Chondrocyte (in vitro differentiated cells): ENCODE measurements at regions not wholly inside any gene's neighbourhood (a gene's known extent, or its start where the extent isn't known, plus 50 kb on each side); places are given as distances from the start of the nearest gene placed in this dataset.

ENCODE experiments used
- DNase-seq: peaks from one replicate; pipeline ENCODE4 v3.0.0; 2021; ENCODE audit warnings: mixed read lengths, low spot score
- H3K27ac Mint-ChIP-seq: one replicate; pipeline ENCODE4 v1.8.0; 2021; ENCODE audit warnings: mild to moderate bottlenecking, moderate library complexity, mixed read lengths; ENCODE audit not compliant: unreplicated experiment
- H3K27me3 Mint-ChIP-seq: 2 replicates; pipeline ENCODE4 v1.8.0; 2021; ENCODE audit warnings: low read depth, mixed read lengths
- H3K36me3 Mint-ChIP-seq: 2 replicates; pipeline ENCODE4 v1.8.0; 2021; ENCODE audit warnings: low read depth, mixed read lengths
- H3K4me1 Mint-ChIP-seq: 2 replicates; pipeline ENCODE4 v1.8.0; 2021; ENCODE audit warnings: low read depth, mild to moderate bottlenecking, mixed read lengths
- H3K4me3 Mint-ChIP-seq: one replicate; pipeline ENCODE4 v1.8.0; 2021; ENCODE audit warnings: mild to moderate bottlenecking, moderate library complexity, mixed read lengths; ENCODE audit not compliant: unreplicated experiment
- H3K9me3 Mint-ChIP-seq: 2 replicates; pipeline ENCODE4 v1.8.0; 2021; ENCODE audit warnings: low read depth, mixed read lengths
- CTCF ChIP-seq: fragments of 200-600 bp; sonication (generic); IDR thresholded peaks from 2 replicates; pipeline ENCODE4 v1.5.0; 2021; ENCODE audit warnings: antibody characterized with exemption, mild to moderate bottlenecking, moderate library complexity

- no peaks in the 10 kb centered on the region for H3K9me3 Mint-ChIP-seq
- no peaks in the 10 kb centered on the region for H3K4me1 Mint-ChIP-seq
- H3K36me3 Mint-ChIP-seq = no peaks in the 10 kb centered on the region
- H3K4me3 Mint-ChIP-seq = no peak overlapping the region
- no peak for TF ChIP-seq CTCF
- H3K27me3 Mint-ChIP-seq = peaks cover 26% of the 10 kb centered on the region
- DNase-seq = no peak
- H3K27ac Mint-ChIP-seq = no peak overlapping the region
These were observed 210.3 kb downstream of the URB2 start for GRCh38 chr1:229836324-229836723.

- Mint-ChIP-seq H3K4me1 (peaks cover under 1% of the 10 kb centered on the region), H3K36me3 (no peaks in the 10 kb centered on the region), H3K27me3 (peaks cover 22% of the 10 kb centered on the region), H3K27ac (no peak overlapping the region), H3K9me3 (no peaks in the 10 kb centered on the region), H3K4me3 (no peak overlapping the region)
- TF ChIP-seq CTCF = no peak
- no peak for DNase-seq
These were observed 212.2 kb downstream of the URB2 start for GRCh38 chr1:229838204-229838603.

- no peak overlapping the region for H3K27ac Mint-ChIP-seq
These were observed 213.8 kb downstream of the URB2 start for GRCh38 chr1:229839800-229840199.

GRCh38 chr1:229841230-229841629 lies 215.2 kb downstream of the URB2 start:
- Mint-ChIP-seq H3K4me1 (peaks cover 21% of the 10 kb centered on the region), H3K36me3 (no peaks in the 10 kb centered on the region), H3K9me3 (no peaks in the 10 kb centered on the region), H3K4me3 (no peak overlapping the region), H3K27me3 (peaks cover 15% of the 10 kb centered on the region), H3K27ac (no peak overlapping the region)
- TF ChIP-seq CTCF = no peak
- DNase-seq = no peak

More at GRCh38 chr1:229839800-229840199, 213.8 kb downstream of the URB2 start:
- TF ChIP-seq CTCF = no peak
- Mint-ChIP-seq H3K9me3 (no peaks in the 10 kb centered on the region), H3K36me3 (no peaks in the 10 kb centered on the region), H3K4me3 (no peak overlapping the region), H3K4me1 (peaks cover 17% of the 10 kb centered on the region), H3K27me3 (peaks cover 19% of the 10 kb centered on the region)
- no peak for DNase-seq

- no peak overlapping the region for H3K27ac Mint-ChIP-seq
- no peak for TF ChIP-seq CTCF
- no peak for DNase-seq
- H3K36me3 Mint-ChIP-seq = no peaks in the 10 kb centered on the region
- H3K27me3 Mint-ChIP-seq = peaks cover 11% of the 10 kb centered on the region
- no peak overlapping the region for H3K4me3 Mint-ChIP-seq
- peaks cover 21% of the 10 kb centered on the region for H3K4me1 Mint-ChIP-seq
- H3K9me3 Mint-ChIP-seq = no peaks in the 10 kb centered on the region
These were observed 216.5 kb downstream of the URB2 start for GRCh38 chr1:229842302-229843255.
